Activated T-cell treated with anti-CD3 and anti-CD28 coated beads, Interleukin-2, amount 50 U/mL, for 72 hours (primary cell): ENCODE measurements at regions not wholly inside any gene's neighbourhood (a gene's known extent, or its start where the extent isn't known, plus 50 kb on each side); places are given as distances from the start of the nearest gene placed in this dataset.
"Not testable (repeated sequence)": the region's sequence is repeated elsewhere in the genome, so short reads cannot be mapped to it uniquely, and the experiment has no call there.

Source experiments
- ATAC-seq, 2 donors: fragments of 150-1000 bp; cut with Tn5 transposase; replicated peaks in 1 of 2; 2 replicates each; pipeline ENCODE4 v1.10.0; 2021; ENCODE audit warnings: moderate library complexity in 2 of 2, mild to moderate bottlenecking in 1 of 2
- DNase-seq, 2 donors: peaks; one replicate each; pipeline ENCODE4 v3.0.0; 2021 to 2022; ENCODE audit warnings: mixed read lengths in 1 of 2
- H3K27ac Mint-ChIP-seq: one replicate; pipeline ENCODE4 v1.8.0; 2022; ENCODE audit warnings: mild to moderate bottlenecking, moderate library complexity, mixed read lengths
- H3K27me3 Mint-ChIP-seq: one replicate; pipeline ENCODE4 v1.8.0; 2022; ENCODE audit warnings: low read depth, mixed read lengths
- H3K36me3 Mint-ChIP-seq, 2 donors: one replicate each; pipeline ENCODE4 v1.8.0; 2022; ENCODE audit warnings: mixed read lengths in 2 of 2, mild to moderate bottlenecking in 1 of 2; ENCODE audit not compliant: insufficient read depth in 2 of 2
- H3K4me1 Mint-ChIP-seq: one replicate; pipeline ENCODE4 v1.8.0; 2022; ENCODE audit warnings: low read depth, mixed read lengths
- H3K4me3 Mint-ChIP-seq, 2 donors: one replicate each; pipeline ENCODE4 v1.8.0; 2022; ENCODE audit warnings: mild to moderate bottlenecking in 2 of 2, mixed read lengths in 2 of 2, moderate library complexity in 2 of 2
- H3K9me3 Mint-ChIP-seq, 2 donors: one replicate each; pipeline ENCODE4 v1.8.0; 2022; ENCODE audit warnings: mixed read lengths in 2 of 2

DNA sequence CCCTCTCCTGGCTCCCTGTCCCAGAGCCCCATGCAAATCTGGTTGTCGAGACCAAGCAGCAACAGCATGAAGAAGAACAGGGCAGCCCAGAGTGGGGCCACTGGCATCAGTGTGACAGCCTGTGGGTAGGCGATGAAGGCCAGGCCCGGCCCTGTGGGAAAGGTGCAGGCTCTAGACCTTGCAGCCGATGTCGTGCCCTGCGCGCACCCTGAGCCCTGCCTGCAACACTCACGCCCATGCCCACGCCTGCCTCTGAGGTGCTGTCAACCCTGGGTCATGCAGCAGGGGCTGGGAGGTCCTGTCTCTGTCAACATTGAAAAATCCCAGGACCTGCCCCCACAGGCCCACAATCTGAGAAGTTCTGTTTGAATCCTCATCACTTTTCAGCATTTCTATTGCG is 204.0 kb upstream of the TP53TG3 start:
- H3K27ac Mint-ChIP-seq, DNase-seq, H3K4me3 Mint-ChIP-seq, H3K4me1 Mint-ChIP-seq, ATAC-seq, H3K36me3 Mint-ChIP-seq, H3K27me3 Mint-ChIP-seq, H3K9me3 Mint-ChIP-seq: not testable (repeated sequence)

DNA sequence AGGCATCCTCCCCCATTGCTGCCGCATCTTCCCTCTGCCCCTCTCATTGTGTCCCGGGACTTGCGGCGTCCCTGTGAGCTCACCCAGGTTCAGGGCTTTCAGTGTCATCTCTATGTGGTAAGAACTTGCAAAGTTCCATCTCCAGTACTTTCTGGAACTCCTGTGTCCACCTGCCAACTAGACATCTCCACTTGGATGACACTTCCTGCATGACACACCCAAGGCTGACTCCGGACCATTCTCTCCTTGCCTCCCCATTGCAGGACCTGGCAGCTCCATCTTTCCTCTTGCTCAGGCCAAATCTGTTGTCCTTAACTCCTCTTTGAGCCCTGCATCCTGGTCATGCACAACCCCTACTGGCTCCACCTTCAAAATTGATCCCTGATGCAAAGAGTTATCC is 200.8 kb upstream of the TP53TG3 start:
- ATAC-seq, H3K27ac Mint-ChIP-seq, H3K36me3 Mint-ChIP-seq, H3K4me1 Mint-ChIP-seq, H3K4me3 Mint-ChIP-seq, DNase-seq, H3K9me3 Mint-ChIP-seq, H3K27me3 Mint-ChIP-seq: not testable (repeated sequence)

DNA sequence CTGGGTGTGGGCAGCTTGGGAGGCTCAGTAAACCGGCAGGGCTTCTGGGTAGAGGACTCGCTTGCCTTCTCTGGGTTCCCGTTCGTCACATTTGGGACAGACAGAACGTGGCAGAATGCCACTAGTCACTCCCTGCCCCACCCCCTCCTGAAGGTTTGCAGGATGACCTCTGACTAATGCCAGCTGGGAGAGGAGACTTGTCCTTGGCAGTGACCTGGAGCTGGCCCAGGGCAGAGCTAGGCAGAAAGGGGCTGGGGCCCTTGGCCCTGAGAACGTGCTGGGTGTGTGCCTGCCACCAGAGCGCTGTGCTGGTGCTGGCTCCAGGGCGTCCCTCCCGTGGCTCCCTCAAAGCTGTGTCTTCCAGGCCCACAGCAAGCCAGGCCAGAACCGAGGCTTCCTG is 197.8 kb upstream of the TP53TG3 start:
- not testable (repeated sequence) for DNase-seq, H3K27ac Mint-ChIP-seq, H3K4me3 Mint-ChIP-seq, H3K9me3 Mint-ChIP-seq, H3K4me1 Mint-ChIP-seq, ATAC-seq, H3K27me3 Mint-ChIP-seq, H3K36me3 Mint-ChIP-seq

DNA sequence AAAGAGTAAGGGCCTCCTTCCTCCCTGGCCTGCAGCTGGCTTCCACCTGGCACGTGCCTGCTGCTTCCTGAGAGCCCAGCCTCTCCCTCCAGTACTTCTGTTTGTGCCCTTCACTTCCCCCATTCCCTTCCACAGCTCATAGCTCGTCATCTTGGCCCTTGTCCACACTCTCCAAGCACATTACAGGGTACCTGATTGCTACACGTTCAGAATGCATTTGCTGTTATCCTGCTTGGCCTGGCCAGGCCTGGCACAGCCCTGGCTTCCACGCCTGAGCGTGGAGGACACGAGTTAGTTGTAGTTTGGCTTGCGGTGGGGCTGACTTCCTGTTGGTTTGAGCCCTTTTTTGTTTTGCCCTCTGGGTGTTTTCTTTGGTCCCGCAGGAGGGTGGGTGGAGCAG is 197.2 kb upstream of the TP53TG3 start:
- not testable (repeated sequence) for H3K27ac Mint-ChIP-seq, ATAC-seq, H3K4me1 Mint-ChIP-seq, H3K4me3 Mint-ChIP-seq, H3K27me3 Mint-ChIP-seq, H3K36me3 Mint-ChIP-seq, DNase-seq, H3K9me3 Mint-ChIP-seq

DNA sequence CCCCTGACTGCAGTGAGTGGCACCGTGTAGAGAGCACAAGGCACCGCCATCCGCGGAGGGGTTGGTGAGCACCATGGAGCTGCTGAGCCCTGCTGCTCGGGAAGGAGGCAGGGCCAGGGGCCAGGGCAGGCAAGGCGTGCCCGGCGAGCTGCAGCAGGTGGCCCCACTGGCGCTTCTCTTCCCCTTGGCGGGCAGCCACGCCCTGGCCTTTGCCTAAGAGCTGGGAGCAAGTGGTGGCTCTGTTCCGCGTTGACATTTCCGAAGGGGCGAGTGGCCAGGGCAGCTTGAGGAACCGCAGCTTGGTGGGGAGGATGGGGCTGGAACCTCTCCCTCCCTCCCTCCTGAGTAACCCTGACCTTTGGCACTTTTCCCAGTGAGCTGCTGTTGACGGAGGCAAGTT is 194.7 kb upstream of the TP53TG3 start:
- H3K9me3 Mint-ChIP-seq, H3K4me1 Mint-ChIP-seq, H3K27ac Mint-ChIP-seq, H3K36me3 Mint-ChIP-seq, H3K4me3 Mint-ChIP-seq, ATAC-seq, H3K27me3 Mint-ChIP-seq, DNase-seq: not testable (repeated sequence)

DNA sequence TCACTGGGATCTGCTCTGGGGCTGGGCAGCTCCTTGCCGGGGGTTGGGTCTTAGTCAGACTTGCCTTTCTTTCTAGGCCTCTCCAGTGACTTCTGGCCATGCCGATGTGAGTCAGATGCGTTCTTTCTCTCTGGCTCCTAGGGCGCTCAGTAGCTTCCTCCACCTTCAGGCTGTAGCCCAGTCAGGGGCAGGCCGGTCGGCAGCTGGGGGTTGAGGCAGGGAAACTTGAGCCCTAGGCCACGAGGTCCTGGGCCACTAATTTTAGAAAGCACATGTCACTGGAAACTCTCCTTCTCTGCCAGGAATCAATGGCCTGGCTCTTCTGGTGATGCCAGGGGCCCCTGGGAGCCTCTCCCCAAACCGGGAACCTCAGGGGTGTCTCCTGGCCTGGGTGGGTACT is 192.4 kb upstream of the TP53TG3 start:
- not testable (repeated sequence) for H3K27me3 Mint-ChIP-seq, H3K36me3 Mint-ChIP-seq, H3K4me1 Mint-ChIP-seq

DNA sequence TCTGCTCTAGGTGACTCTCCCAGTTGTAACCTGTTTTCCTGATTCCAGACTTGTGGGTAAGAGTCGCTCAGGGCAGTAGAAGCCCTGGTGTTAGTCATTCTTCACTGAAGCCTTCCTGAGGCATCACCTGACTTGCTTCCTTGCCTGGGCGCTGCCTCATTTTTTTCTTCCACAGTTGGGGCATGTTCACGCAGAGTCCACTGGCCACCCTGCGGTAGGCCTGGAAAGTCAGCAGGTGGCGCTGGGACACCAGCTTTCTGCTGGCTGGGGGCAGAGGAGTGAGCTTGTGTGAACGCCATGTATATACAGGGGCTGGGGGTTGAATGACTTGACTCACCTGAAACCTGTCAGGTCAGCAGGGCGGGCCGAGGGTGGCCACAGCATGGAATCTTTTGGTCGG is 189.3 kb upstream of the TP53TG3 start:
- H3K27me3 Mint-ChIP-seq, H3K4me1 Mint-ChIP-seq, H3K36me3 Mint-ChIP-seq, H3K4me3 Mint-ChIP-seq, ATAC-seq, DNase-seq, H3K27ac Mint-ChIP-seq, H3K9me3 Mint-ChIP-seq: not testable (repeated sequence)

More for the DNA sequence above, 192.4 kb upstream of the TP53TG3 start:
- ATAC-seq, H3K9me3 Mint-ChIP-seq, H3K27ac Mint-ChIP-seq, H3K4me3 Mint-ChIP-seq, DNase-seq: not testable (repeated sequence)

DNA sequence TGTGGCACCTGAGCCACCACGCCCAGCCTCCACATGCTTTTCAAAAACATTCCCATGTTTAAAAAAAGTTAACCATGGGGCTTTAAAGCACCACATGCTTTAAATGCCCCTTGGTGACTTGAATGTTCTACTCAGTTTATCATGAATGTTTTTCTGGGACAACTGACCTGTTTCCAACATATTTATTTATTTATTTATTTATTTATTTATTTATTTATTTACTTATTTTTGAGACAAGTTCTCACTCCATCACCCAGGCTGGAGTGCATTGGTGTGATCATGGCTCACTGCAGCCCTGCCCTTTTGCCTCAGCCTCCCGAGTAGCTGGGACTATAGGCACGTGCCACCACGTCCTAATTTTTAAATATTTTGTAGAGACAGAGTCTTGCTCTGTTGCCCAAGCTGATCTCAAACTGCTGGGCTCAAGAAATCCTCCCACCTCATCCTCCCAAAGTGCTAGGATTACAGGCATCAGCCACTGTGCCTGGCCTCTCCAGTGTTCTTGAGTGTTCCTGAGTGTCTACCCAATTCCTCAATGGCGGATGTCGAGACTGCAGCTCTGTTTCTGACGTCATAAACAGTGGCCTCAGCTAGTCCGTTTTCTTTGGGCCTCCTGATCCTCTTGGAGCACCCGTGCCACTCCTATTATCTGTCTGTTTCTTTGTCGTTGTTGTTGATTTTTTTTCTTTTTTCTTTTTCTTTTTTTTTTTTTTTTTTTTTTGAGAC is 185.7 kb upstream of the TP53TG3 start:
- not testable (repeated sequence) for DNase-seq, H3K4me1 Mint-ChIP-seq, ATAC-seq, H3K4me3 Mint-ChIP-seq, H3K27ac Mint-ChIP-seq, H3K36me3 Mint-ChIP-seq, H3K27me3 Mint-ChIP-seq, H3K9me3 Mint-ChIP-seq

DNA sequence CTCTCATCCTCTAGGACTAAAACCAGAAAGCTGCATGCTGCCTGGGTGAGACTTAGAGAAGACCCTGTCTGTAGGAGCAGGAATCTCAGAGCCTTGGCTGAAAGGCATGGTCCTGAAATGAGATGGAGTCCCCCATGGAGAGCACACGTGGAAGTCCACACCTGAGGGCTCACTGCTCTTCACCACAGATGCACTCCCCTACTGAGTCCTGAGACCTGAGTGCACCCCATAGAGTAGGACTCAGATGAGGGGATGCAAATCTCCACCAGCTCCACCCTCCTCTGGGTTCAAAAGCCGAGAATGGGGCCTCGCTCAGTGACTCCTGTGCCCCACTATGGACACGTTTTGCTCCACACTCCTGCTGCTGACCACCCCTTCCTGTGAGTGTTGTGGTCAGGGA is 171.4 kb upstream of the TP53TG3 start:
- not testable (repeated sequence) for H3K27ac Mint-ChIP-seq, H3K4me3 Mint-ChIP-seq, H3K27me3 Mint-ChIP-seq, DNase-seq, H3K9me3 Mint-ChIP-seq, H3K36me3 Mint-ChIP-seq, ATAC-seq, H3K4me1 Mint-ChIP-seq

DNA sequence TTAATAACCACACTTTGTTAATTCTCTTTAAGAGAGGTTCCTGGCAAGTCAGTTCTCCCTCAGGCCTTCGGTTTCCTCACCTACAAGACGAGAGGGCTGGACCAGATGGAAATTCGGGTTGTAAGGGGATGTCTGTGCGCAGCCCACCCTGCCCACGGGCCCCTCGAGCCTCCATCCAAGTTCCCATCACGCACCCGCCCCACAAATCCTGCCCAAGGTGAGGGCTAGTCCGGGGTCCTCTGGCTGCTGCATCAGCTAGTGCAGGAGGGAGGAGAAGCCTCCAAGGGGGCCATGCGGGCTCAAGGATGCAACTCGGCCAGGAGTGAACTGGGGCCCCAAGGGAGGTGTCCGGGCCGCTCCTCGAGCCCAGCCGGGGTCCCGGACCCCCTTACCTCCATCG is 169.6 kb upstream of the TP53TG3 start:
- not testable (repeated sequence) for H3K36me3 Mint-ChIP-seq, H3K27me3 Mint-ChIP-seq, H3K9me3 Mint-ChIP-seq, DNase-seq, ATAC-seq, H3K4me3 Mint-ChIP-seq, H3K4me1 Mint-ChIP-seq, H3K27ac Mint-ChIP-seq

DNA sequence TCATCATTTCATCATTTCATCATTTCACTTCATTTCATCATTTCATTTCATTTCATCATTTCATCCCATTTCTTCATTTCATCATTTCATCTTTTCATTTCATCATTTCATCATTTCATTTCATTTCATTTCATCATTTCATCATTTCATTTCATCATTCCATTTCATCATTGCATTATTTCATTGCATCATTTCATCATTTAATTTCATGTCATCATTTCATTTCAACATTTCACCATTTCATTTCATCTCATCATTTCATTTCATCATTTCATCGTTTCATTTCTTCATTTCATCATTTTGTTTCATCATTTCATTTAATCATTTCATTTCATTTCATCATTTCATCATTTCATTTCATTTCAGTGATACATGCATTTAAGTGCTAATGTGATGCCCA is 166.9 kb upstream of the TP53TG3 start:
- not testable (repeated sequence) for H3K4me3 Mint-ChIP-seq, H3K9me3 Mint-ChIP-seq, DNase-seq, H3K27ac Mint-ChIP-seq, H3K4me1 Mint-ChIP-seq, H3K27me3 Mint-ChIP-seq, H3K36me3 Mint-ChIP-seq, ATAC-seq

DNA sequence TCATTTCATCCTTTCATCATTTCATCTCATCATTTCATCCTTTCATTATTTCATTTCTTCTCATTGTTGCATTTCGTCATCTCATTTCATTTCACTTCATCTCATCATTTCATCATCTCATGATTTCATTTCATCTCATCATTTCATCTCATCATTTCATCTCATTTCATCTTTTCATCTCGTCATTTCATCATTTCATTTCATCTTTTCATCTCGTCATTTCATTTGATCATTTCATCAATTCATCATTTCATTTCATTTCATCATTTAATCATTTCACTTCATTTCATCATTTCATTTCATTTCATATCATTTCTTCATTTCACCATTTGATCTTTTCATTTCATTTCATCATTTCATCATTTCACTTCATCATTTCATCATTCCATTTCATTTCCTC is 131.3 kb upstream of the TP53TG3 start:
- not testable (repeated sequence) for DNase-seq, H3K9me3 Mint-ChIP-seq, H3K27ac Mint-ChIP-seq, H3K27me3 Mint-ChIP-seq, H3K36me3 Mint-ChIP-seq, H3K4me1 Mint-ChIP-seq, ATAC-seq, H3K4me3 Mint-ChIP-seq

DNA sequence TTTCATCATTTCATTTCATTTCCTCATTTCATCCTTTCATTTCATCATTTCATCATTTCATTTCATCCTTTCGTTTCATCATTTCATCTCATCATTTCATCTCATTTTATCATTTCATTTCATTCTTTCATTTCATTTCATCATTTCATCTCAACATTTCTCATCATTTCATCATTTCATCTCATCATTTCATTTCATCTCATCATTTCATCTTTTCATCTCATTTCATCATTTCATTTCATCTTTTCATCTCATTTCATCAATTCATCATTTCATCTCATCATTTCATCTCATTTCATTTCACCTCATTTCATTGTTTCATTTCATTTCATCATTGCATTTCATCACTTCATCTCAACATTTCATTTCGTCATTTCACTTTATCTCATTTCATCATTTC is 129.7 kb upstream of the TP53TG3 start:
- not testable (repeated sequence) for H3K27ac Mint-ChIP-seq, H3K27me3 Mint-ChIP-seq, H3K4me1 Mint-ChIP-seq, ATAC-seq, DNase-seq, H3K4me3 Mint-ChIP-seq, H3K9me3 Mint-ChIP-seq, H3K36me3 Mint-ChIP-seq
